WTC11 (cell line): ENCODE measurements at regions not wholly inside any gene's neighbourhood (a gene's known extent, or its start where the extent isn't known, plus 50 kb on each side); places are given as distances from the start of the nearest gene placed in this dataset.

Experiments
- CTCF ChIP-seq: fragments of 200-600 bp; IDR thresholded peaks from 2 replicates; pipeline ENCODE4 v1.8.0; 2022; ENCODE audit warnings: antibody characterized with exemption
- RORB ChIP-seq: fragments of 250-450 bp; sonication (Bioruptor Pico); IDR thresholded peaks from 2 replicates; pipeline ENCODE4 v1.9.0; 2021; ENCODE audit warnings: mild to moderate bottlenecking
- SMAD4 ChIP-seq: sonication (generic); formaldehyde crosslinking; IDR thresholded peaks from 2 replicates; pipeline ENCODE4 v1.8.0; 2022; ENCODE audit warnings: mild to moderate bottlenecking, missing genetic modification reagents
- SP1 ChIP-seq: sonication (generic); formaldehyde crosslinking; conservative IDR thresholded peaks from 2 replicates; pipeline ENCODE4 v1.8.1; 2022; ENCODE audit warnings: missing genetic modification reagents
- USF2 ChIP-seq: sonication (generic); formaldehyde crosslinking; IDR thresholded peaks from 2 replicates; pipeline ENCODE4 v1.8.1; 2023; ENCODE audit warnings: mild to moderate bottlenecking, missing genetic modification reagents, moderate library complexity
- ZNF281 ChIP-seq: sonication (generic); formaldehyde crosslinking; IDR thresholded peaks from 2 replicates; pipeline ENCODE4 v1.8.0; 2023; ENCODE audit warnings: mild to moderate bottlenecking, missing genetic modification reagents
- TF ChIP-seq, protein P1 (sequence below): sonication (generic); formaldehyde crosslinking; IDR thresholded peaks from 2 replicates; pipeline ENCODE4 v1.8.1; 2023; ENCODE audit warnings: mild to moderate bottlenecking, missing genetic modification reagents

GRCh38 chr10:36185097-36185496, 543.0 kb upstream of the FZD8 start:
- TF ChIP-seq SP1 (CRISPR knock-in tag) (no peak), SMAD4 (CRISPR knock-in tag) (no peak), CTCF (no peak), RORB (CRISPR knock-in tag) (no peak), USF2 (CRISPR knock-in tag) (no peak), ZNF281 (no peak)
- TF ChIP-seq, protein P1, sequence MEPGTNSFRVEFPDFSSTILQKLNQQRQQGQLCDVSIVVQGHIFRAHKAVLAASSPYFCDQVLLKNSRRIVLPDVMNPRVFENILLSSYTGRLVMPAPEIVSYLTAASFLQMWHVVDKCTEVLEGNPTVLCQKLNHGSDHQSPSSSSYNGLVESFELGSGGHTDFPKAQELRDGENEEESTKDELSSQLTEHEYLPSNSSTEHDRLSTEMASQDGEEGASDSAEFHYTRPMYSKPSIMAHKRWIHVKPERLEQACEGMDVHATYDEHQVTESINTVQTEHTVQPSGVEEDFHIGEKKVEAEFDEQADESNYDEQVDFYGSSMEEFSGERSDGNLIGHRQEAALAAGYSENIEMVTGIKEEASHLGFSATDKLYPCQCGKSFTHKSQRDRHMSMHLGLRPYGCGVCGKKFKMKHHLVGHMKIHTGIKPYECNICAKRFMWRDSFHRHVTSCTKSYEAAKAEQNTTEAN = no peak
